ENCODE measurements at regions not wholly inside any gene's neighbourhood (a gene's known extent, or its start where the extent isn't known, plus 50 kb on each side); places are given as distances from the start of the nearest gene placed in this dataset.
"Not testable (repeated sequence)": the region's sequence is repeated elsewhere in the genome, so short reads cannot be mapped to it uniquely, and the experiment has no call there.

DNA sequence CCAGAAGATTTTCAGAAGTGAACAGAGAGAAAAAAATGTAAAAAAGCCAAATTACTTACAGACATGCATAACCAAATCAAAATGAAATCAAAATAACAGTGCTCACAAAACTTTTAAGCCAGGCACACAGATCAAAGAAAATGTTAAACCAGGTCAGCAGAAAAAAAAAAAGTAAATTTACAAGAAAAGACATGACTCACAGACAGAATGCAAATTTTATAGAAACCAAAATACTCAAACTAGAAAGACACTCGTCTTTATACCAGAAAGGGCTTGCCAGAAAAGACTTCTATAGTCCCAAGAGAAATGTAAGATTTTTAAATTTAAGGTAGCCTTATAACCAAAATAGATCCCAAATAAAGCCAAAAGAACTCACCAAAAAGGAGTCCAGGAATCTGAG is 86.5 kb upstream of the COG2 start:
- WGBS (ENCODE audit: insufficient coverage, low coverage, low lambda C conversion rate, missing lambda C conversion rate): 14% methylated on average over 1 of the region's 1 CpG
- TF ChIP-seq, protein P1, sequence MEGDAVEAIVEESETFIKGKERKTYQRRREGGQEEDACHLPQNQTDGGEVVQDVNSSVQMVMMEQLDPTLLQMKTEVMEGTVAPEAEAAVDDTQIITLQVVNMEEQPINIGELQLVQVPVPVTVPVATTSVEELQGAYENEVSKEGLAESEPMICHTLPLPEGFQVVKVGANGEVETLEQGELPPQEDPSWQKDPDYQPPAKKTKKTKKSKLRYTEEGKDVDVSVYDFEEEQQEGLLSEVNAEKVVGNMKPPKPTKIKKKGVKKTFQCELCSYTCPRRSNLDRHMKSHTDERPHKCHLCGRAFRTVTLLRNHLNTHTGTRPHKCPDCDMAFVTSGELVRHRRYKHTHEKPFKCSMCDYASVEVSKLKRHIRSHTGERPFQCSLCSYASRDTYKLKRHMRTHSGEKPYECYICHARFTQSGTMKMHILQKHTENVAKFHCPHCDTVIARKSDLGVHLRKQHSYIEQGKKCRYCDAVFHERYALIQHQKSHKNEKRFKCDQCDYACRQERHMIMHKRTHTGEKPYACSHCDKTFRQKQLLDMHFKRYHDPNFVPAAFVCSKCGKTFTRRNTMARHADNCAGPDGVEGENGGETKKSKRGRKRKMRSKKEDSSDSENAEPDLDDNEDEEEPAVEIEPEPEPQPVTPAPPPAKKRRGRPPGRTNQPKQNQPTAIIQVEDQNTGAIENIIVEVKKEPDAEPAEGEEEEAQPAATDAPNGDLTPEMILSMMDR (IDR thresholded peaks at IDR 0.05): no peak
- no peak for TF ChIP-seq POLR2A (IDR thresholded peaks at IDR 0.05)

DNA sequence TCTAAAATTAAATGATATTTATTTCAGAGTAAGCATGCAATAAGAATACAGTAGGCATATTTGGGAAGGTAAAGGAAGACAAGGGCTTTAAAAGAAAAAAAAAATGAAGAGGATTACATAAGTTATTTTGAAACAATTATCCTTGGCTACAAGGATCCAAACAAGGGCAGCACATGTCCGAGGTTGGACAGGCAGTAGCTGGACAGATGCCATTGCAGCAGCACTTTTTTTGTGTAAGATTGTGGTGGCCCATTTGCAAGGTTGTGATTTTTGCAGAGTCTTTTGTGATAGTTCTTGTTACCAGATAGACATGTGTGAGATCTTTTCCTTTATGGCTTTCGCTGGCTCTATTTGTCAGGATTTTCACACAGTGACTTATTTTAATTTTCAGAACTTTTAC is 89.4 kb upstream of the COG2 start:
- Histone ChIP-seq H3K27ac (no peak overlapping the region), H3K9me3 (no peaks in the 10 kb centered on the region), H3K4me1 (no peaks in the 10 kb centered on the region), H3K27me3 (no peaks in the 10 kb centered on the region), H3K36me3 (no peaks in the 10 kb centered on the region), H3K4me3 (no peak overlapping the region)
- ATAC-seq (no peak), DNase-seq (no peak)
- intact Hi-C loops (cut with DNase I): no loop called here
- 45% methylated on average over 2 of the region's 2 CpGs for WGBS (ENCODE audit: insufficient coverage, low coverage, low lambda C conversion rate, missing lambda C conversion rate)
- TF ChIP-seq POLR2A (IDR thresholded peaks at IDR 0.05): no peak
- TF ChIP-seq, protein P1 (IDR thresholded peaks at IDR 0.05): no peak

More for the DNA sequence above, 86.5 kb upstream of the COG2 start:
- intact Hi-C loops (cut with DNase I): no loop called here
- no peaks in the 10 kb centered on the region for H3K4me1 ChIP-seq
- H3K4me3 ChIP-seq: no peak overlapping the region
- no peaks in the 10 kb centered on the region for H3K9me3 ChIP-seq
- no peak for ATAC-seq
- no peak overlapping the region for H3K27ac ChIP-seq
- H3K36me3 ChIP-seq: no peaks in the 10 kb centered on the region
- no peak for DNase-seq
- no peaks in the 10 kb centered on the region for H3K27me3 ChIP-seq

DNA sequence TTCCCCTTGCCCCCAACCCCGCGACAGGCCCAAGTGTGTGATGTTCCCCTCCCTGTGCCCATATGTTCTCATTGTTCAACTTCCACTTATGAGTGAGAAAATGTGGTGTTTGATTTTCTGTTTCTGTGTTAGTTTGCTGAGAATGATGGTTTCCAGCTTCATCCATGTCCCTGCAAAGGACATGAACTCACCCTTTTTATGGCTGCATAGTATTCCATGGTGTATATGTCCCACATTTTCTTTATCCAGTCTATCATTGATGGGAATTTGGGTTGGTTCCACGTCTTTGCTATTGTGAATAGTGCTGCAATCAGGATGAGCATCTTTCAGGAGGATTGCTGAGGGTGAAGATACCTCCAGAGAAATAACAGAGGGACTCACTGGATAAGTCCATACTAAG is 91.3 kb upstream of the COG2 start:
- ATAC-seq; H3K9me3 ChIP-seq; H3K4me3 ChIP-seq; H3K36me3 ChIP-seq; DNase-seq; H3K27me3 ChIP-seq; H3K4me1 ChIP-seq; intact Hi-C loops (cut with DNase I); H3K27ac ChIP-seq: not testable (repeated sequence)
- 34% methylated on average over 2 of the region's 3 CpGs for WGBS (ENCODE audit: insufficient coverage, low coverage, low lambda C conversion rate, missing lambda C conversion rate)

DNA sequence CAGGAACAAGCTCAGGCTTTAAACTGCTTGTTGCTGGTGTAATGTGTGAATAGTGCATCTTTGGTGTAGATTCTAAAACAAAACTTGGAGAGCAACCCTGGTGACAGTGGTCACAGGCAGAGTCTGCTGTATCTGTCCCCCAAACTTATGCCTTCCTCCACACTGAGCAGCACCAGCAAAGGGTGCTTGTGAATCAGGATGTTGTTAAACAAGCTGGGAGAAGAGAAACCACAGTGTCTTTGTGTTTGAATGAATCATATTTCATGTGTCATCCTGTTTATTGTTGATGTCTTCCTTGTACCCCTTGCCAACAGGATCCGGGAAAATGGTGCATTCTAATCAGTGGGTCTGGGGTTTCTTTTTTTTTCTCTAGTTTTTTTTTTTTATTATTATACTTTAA is 91.9 kb upstream of the COG2 start:
- TF ChIP-seq, protein P1 (IDR thresholded peaks at IDR 0.05): no peak
- no peak for TF ChIP-seq POLR2A (IDR thresholded peaks at IDR 0.05)
- H3K36me3 ChIP-seq: no peaks in the 10 kb centered on the region
- no peaks in the 10 kb centered on the region for H3K9me3 ChIP-seq
- H3K27ac ChIP-seq: no peak overlapping the region
- no peaks in the 10 kb centered on the region for H3K4me1 ChIP-seq
- H3K4me3 ChIP-seq: no peak overlapping the region
- ATAC-seq (no peak), DNase-seq (no peak)
- H3K27me3 ChIP-seq: no peaks in the 10 kb centered on the region
- 33% methylated on average over 1 of the region's 1 CpG for WGBS (ENCODE audit: insufficient coverage, low coverage, low lambda C conversion rate, missing lambda C conversion rate)
- intact Hi-C loops (cut with DNase I): no loop called here

DNA sequence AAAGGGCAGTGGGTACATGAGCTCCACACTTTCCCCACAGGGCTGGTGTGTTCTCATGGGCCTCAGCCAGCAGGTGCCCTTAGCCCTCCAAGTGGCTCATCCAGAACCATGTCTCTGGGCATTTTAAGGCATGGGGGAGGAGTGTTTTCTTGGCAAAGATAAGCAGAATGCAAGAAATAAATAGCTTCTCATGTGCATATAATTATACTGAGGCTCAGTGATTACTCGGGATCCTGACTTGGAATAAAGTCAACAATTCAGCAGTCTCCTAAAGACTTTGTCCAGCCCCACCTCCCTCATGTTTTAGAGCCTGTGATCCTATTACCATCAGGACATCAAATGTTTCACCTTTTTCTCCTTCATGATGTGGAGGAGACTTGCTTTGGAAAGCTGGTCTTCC is 92.7 kb upstream of the COG2 start:
- no peak for ATAC-seq
- no CpG with 5 or more reads among the region's 1 CpG for WGBS (ENCODE audit: insufficient coverage, low coverage, low lambda C conversion rate, missing lambda C conversion rate)

More for the DNA sequence above, 92.7 kb upstream of the COG2 start:
- Histone ChIP-seq H3K27ac (no peak overlapping the region), H3K4me3 (no peak overlapping the region), H3K36me3 (no peaks in the 10 kb centered on the region), H3K4me1 (no peaks in the 10 kb centered on the region), H3K9me3 (no peaks in the 10 kb centered on the region), H3K27me3 (no peaks in the 10 kb centered on the region)
- intact Hi-C loops (cut with DNase I): no loop called here
- DNase-seq: no peak
- TF ChIP-seq POLR2A (IDR thresholded peaks at IDR 0.05): no peak
- TF ChIP-seq, protein P1 (IDR thresholded peaks at IDR 0.05): no peak
